HG03378 (cell line): ENCODE measurements at regions not wholly inside any gene's neighbourhood (a gene's known extent, or its start where the extent isn't known, plus 50 kb on each side); places are given as distances from the start of the nearest gene placed in this dataset.

ENCODE experiments used
- ATAC-seq: cut with Tn5 transposase; IDR thresholded peaks from one replicate; pipeline ENCODE4 v1.9.1; 2021; ENCODE audit warnings: mild to moderate bottlenecking, moderate library complexity; ENCODE audit not compliant: unreplicated experiment

DNA sequence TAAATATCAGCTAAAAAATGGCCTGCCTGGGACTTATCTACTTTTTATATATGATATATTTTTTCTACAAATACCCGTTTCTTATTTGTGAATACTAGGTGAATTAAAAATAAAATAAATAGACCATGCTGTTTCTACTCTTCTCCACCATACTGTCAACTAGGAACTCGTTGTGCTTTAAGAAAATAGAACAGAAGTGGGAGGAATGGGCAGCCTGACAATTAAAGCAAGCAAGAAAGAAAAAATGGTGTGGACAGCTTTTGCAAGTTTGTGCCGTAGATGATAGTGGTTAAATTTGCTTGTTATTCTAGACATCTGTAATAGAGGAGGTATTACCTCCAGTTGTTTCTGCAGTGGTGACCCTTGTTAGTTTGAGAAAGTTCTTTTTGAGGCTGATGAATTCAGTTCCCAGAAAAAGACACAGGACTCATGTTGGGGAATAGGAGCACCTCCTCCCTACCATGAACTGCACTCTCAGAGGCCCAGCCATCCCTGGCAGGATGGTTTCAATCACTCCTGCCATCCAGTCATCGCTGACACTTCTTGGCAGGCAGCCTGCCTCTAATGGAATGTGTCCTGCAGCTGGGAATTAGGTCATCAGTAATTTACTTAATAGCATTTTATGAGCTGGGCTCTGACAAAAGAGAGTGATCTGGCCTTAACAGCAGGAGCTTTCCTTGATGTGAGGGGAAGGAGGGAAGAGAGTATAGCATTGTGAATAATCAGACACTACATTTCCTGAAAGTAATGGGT is 105.0 kb upstream of the GAP43 start:
- ATAC-seq = no peak

DNA sequence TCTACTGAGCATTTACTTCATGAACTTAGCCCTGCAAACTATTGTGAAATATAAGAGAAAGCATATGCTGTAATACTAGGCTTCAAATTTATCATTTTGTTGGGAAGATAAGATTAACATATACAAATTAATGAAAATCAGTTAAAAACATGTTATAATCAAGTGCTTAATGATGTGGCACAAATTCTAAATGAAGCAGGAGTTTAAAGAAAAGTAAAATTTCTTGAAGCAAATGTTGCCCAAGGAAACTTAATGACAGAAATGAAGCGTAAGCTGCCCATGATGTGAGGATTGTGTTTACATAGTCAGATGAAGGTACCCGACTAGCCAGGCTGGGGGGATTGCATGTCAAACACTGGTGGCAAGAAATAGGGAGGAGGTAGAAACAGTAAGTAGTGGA is 103.1 kb upstream of the GAP43 start:
- ATAC-seq = no peak

DNA sequence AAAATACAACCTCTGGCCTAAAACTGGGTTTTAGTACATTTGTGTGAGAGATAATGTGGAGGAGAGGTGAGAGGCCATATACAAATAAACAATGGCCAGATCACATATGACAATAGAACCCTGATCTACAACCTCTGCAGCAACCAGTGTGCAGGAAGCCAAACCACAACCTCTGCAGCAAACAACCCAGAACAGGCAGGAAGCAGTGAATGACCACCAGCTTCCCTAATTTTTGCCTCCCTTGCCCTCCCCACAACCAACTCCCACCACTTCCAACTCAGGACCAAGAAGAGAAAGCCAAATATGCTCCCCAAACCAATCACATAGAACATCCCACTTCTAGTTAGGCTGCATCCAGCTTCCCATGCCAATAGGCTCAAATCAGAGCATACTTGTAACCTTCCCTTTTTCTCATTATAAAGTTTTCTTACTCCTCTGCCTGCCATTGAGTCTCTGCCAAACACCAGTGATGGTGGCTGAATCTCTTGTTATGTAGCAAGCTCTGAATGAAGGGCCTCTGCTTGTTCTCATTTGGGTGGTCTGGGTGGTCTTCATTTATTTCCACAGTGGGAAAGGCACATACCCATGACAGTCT is 102.6 kb upstream of the GAP43 start:
- no peak for ATAC-seq

DNA sequence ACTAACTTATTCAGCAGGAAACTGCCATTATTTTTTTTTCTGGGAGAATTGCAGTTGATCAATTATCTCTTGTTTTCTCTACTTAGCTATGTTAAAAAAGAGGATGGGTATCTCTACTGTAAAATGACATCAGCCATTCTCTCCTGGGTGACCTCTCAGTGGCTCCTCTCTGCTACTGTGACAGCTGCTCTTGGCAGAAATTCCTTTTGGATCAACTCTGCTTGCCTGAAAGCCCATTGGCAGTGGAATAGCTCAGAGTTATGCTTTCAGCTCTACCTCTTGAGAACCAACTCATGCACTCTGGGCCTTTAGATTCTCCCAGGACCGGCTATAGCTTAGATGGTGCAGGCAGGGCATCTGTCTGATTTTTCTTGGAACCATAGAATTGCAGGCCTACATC is 99.9 kb upstream of the GAP43 start:
- no peak for ATAC-seq

DNA sequence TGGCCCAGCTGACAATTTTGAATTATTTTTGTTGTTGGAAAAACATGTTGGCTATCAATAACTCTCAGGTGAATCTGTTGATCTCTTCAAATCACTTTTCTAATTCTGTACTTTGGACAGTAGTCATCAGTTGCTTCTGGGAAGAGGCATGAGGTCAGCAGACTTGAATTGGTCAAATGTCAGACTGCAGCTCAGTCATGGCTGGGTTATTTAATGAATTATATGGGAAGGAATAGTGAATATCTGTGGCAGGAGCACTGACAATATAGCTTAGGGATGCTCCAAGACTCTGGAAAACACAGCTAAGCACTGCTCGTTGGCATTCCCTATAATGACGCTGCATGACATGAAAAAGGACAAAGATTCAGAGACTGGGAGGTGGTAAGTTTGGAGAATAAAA is 98.8 kb upstream of the GAP43 start:
- no peak for ATAC-seq

DNA sequence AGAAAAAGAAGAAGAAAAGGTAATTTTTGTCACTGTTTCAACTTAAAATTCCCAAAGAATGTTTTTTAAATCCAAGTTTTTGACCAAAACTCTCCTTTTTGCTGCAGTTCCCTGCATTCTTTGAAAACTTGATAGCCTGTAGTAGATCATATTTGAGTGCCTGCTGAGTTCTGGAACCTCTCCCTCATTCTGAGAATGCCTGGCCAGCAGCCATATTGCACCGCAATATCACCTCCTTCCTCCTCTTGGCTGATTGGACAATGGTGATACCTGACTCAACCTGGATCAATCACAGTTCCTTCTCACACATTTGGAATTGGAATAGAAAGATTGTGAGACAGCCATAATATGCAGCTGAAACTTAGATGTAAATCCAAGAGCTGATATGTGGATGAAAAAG is 97.6 kb upstream of the GAP43 start:
- ATAC-seq = no peak

DNA sequence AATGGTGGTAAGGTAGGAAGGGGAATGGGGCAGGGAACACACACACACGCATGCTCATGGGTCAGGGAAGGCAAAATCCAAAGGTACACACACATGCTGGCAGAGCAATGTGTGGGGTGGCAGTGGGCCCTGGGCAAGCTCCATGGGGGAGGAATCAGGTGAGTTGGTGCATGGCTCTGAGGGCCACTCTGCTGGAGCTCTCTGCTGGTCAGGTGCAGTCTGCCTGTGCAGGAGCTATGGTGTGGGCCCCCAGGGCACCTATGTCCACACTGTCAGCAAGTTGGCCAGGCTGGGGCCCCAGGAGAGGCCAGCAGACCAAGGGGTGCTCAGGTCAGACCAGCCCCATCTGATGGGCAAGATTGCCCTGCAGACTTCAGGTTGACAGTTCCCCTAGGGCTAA is 90.1 kb upstream of the GAP43 start:
- no peak for ATAC-seq

DNA sequence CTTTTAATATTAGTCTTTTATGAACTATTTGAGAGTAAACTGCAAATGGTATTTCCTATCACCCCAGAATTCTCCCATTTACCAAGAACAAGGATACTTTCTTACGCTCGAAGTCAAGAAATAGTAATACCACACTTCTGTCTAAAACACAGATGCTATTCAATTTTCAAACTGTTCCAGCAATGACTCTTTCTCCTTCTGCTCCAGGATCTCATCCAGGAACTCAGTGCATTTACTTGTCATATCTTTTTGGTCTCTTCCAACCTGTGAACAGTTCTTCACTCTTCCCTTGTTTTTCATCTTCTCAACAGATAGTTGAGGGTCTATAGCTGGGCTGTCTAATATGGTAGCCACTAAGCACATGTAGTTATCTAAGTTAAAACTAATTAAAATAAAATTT is 87.1 kb upstream of the GAP43 start:
- ATAC-seq = no peak

DNA sequence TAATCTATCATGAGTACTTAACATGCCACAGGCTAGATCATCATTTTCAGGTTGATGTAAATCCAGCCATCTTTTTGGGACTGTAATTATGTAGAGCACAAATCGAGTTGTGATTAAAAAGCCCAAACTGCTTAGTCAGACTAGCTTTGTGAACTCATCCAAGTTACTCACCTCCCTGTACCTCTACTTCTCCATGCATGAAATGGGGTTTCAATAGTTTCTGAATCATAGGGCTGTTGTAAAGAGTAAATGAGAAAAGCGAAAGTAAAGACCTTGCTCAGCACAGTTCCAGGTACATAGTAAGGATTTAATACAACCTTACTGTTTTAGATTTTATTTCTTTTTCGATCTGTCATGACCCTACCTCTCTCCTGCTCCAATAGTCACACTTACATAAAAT is 85.6 kb upstream of the GAP43 start:
- ATAC-seq = no peak

DNA sequence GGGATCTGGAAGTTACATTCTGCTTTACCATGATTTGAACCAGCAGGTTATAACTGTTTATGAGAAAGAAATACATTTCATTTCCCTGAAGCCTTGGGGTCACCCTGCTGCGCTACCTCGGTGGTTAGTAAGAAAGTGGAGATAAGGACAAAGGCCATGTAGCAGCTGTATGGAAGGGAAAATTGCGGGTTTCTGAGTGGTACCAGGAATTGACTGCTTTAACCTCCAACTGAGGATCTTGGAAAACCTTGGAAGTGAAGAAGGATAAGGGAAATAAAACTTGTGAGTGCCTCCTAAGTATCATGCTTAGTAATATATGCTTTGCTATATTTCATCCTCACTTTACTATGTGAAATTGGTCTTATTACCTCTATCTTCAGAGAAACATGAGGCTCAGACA is 76.1 kb upstream of the GAP43 start:
- ATAC-seq = no peak

DNA sequence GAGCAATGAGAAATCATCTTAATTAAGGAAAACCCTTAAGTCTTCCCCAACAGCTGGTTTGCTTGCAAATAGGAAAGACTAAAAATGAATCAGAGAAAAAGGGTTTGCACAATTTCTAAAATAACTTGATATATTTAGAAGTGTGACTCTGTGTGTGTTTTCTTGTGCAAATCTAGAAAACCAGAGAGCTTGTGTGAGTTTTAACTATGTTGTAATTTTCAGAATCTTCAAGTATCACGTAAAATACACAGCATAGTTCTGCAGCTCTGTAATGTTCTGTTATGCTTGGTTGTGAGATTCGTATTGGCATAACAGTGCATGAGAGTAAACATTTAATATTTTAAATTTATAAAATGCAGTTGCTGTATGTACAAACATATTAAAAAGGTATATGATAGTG is 74.7 kb upstream of the GAP43 start:
- ATAC-seq = no peak

DNA sequence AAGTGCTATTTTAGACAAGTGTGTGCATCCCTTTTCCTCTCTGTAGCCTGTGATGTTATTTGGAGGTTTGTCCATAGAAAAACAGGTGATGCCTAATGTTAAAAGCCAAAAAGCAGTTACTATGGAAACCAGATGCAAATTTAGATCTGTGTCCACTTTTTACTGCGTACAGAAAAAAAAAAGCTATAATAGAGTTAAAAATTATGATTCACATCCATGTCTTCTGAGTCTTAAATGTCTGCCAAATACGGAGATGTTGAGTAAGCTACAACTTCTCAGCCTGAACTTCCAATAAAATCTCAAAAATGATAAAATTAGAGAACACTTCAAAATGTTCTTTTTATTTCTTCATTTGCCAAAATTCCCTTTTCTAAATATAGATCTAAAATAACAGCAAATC is 74.2 kb upstream of the GAP43 start:
- no peak for ATAC-seq

DNA sequence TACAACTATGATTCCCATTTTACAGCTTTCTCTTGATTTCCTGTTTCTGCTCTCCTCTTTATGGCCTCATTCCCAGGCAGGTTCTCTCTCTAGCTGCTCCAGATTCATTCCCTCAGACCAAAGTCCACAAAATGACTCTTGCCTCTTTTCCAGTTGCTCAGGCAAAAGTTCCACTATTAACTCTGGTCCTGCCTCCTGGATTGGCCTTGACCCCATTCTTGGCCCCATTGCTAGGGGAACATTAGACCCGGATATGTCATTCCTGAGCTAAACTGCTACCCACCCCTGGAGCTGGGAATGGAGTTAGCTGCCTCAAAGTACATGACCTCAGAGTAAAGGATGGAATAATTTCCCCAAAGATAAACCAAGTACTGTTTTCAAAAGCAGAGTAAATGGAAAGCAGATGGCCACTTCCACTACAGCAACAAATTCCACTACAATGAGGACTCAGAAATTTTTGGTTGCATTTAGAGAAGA is 73.0 kb upstream of the GAP43 start:
- ATAC-seq = no peak

DNA sequence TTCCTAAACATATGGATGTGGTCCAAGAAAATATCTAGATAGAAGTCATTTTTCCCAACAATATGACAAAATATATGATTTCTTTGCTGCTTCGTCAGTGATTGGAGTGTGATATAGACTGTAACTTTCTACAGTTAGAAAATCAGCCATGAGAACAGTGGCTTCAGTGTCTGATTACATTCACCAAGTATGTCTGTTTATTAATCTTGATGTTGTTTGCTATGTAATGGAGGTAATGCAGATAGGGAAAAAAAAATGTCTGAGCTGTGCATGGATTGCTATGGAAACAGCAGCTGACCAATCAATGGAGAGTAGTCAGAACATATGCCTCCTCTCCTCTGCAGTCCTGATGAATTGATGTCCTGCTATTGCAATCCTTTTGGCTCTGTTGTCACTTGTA is 72.3 kb upstream of the GAP43 start:
- ATAC-seq = no peak

DNA sequence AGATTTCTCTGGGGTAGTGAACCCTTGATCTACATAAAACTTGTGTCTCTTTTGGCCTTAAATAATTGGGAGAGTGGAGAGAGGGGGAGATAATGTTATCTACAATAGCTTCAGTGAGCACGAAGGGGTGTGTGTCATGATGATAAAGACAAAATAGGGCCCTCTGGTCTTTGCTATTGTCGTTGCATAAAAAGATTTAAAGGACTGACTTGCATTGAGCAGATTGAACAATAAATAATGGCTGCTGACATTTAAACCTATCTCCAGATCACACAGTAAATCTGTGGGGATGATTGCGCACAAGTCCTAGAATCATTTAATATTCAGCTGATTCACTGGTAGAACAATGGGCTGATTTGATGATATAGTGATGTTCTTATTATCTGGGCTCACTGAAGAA is 71.3 kb upstream of the GAP43 start:
- no peak for ATAC-seq

DNA sequence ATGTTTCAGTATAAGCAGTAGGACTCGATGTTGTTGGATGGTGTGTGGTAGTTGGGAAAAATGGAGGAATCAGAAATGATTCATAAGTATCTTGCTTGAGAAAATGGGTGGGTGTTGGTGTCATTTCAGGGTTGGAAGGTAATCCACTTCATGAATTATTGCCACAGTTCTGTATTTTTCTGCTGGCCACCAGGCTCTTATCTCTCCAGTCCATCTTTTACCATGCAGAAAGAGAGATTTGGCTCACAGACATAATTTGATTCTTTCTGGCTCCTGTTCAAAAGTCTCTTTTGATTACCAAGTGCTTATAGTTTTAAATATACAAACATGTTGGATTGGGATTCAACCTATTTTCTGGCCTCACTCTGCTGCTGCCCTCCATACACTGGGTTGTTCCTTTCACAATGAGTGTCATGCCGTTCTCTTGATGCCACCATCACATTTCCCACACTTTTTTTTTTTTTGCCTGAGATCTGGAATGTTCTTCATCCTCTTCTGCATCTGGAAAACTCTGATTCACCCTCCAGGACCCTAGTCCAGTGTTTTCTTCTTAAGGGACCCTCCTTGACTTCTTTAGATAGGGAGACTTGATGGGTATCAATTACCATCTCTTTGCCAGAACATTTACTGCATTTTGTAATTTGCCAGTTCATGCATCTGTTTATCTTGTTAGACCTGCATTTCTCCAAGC is 69.4 kb upstream of the GAP43 start:
- ATAC-seq = no peak

DNA sequence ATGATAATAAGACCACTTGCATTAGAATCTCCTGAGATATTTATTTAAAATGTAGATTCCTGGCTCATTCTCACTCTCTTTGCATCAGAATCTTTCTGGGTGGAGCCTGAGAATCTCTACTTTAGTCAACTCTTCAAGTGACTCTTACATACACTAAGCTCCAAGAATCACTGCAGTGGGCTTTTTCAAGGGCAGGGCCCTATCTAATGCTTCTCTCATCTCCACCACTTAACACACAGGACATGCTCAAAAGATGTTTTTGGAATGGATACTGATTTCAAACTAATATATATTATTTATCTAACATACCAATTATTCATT is 68.9 kb upstream of the GAP43 start:
- no peak for ATAC-seq

DNA sequence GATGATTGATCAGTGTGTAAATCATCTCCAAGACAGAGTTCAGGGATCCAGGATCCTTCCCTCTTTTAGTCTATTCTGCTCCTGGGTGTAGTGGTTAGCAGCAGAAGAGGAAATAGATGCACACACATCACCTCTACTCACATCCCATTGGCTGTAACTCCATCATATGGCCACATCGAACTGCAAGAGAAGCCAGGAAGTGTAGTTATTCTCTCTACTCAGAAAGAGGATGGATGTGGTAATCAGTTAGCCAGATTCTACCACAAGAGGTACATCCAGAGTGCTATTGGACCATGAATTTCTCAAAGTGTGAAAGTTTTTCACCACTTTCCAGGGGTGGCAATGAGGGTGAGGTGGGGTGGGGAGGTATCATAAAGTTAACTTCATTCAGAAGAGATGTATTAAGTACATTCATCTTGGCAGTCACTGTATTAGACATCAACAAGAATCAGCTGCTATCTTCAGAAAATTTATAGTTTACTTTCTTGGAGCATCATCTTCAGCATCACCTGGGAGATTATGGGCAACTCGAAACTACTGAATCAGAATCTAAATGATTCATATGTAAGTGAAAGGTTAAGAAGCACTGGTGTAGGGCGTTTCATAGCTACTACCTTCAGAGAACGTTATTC is 60.6 kb upstream of the GAP43 start:
- no peak for ATAC-seq

DNA sequence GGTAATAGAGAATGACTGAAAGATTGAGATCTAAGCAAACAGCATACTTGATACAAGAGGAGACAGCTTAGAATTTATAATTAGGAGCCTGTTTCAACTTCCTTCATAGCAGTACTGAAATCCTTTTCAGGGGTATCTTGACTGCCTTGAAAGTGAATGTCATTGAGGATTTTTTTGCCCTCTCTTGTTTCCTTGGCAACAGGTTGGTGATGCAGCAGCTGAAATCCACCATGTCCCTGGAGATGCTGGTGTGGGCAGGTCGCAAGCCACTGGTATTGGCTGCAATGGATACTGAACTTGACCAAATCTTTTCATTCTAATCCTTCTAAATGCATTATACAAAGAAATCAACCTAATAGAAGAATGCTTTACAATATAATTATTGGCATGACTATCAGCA is 59.3 kb upstream of the GAP43 start:
- ATAC-seq = no peak

DNA sequence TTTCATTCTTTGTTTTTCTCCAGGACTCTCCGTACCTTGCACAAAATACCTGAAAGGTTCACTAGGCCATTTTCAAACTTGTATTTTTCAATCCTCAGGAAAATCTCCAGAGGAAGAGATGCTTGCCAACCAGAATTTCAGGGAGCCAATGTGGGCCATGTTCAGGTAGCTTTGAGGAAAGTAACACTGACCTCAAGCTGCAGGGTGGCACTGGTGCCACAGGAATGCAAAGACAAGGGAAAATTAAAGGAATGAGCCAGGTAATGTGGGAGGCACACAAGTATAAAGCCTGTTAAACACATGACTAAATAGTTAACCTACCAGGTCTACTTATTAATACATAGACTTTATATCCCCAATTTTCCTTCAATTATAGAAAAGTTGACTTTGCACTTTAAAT is 51.9 kb upstream of the GAP43 start:
- ATAC-seq = no peak
